ENCODE measurements at regions not wholly inside any gene's neighbourhood (a gene's known extent, or its start where the extent isn't known, plus 50 kb on each side); places are given as distances from the start of the nearest gene placed in this dataset.

GRCh38 chrX:100194082-100194775 is 215.8 kb downstream of the PCDH19 start:
- DNase-seq (ENCODE audit: low read depth) (no peak), FAIRE-seq (no peak)
- Histone ChIP-seq H3K36me3 (ENCODE audit: control insufficient read depth, insufficient read depth, low read length) (no peaks in the 10 kb centered on the region), H3K4me3 (ENCODE audit: low read depth, low read length) (no peak overlapping the region), H3K27me3 (ENCODE audit: control insufficient read depth, insufficient read depth, low read length) (no peaks in the 10 kb centered on the region)
- no peak for TF ChIP-seq CTCF (IDR thresholded peaks at IDR 0.05; ENCODE audit: insufficient read depth, low read length, severe bottlenecking)

All from bronchial epithelial cell (primary cell).